ENCODE measurements at regions not wholly inside any gene's neighbourhood (a gene's known extent, or its start where the extent isn't known, plus 50 kb on each side); places are given as distances from the start of the nearest gene placed in this dataset.

DNA sequence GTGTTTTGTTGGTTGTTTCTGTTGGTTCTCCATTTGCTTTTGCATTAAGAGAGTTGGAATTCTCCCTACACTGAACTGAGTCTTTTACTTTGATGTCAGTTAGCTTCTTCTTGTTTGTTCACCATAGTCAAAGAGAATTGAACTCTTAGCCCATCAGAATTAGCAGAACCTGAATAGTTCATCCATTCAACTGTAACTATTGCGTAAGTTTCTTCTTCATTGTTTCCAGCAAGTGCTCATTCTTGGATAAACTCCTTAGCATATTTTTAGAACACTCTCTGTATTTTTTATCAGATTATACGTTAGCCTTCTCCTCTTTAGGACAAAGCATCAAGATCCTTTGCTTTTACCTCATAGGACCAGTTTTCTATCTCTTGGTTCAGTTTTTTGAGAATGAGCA lies 128.4 kb upstream of the RAB11FIP2 start:
- DNase-seq (ENCODE audit: low read depth) = no peak

DNA sequence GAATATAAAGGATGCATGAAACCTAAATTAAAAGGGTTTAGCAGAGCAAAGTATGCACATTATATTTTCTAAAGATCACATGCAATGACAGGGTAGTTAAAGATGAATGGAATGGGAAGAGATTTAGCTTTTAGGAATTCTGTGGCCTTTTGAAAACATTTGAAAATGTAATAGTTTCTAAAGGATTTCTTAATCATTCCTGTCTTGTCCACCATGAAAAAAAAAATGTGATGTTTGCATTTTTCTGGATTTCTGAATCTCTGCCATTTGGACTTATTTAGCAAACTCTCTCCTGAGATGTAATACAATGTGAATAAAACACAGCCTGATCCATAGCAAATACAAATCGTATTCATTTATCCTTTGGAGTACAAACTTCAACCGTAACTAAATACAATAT lies 126.6 kb upstream of the RAB11FIP2 start:
- DNase-seq (ENCODE audit: low read depth) = no peak

DNA sequence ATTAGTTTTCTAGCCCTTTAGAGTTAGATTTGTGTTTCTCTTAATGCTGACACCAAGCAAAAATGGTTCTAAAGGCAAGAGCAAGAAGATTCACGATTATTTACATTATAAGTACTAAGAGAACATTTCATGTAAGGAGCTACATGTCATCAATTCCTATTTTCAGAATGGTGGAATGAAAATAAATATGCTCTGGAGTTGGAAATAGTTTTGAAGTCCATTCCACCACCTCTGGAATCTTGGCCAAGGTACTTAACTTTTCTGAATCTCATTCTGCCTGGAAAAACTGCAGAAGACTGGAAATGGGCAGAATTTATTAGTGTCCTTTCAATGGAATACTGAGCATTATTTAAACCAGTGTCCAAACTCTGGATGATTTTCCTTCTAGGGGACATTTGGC lies 125.1 kb upstream of the RAB11FIP2 start:
- no peak for DNase-seq (ENCODE audit: low read depth)

DNA sequence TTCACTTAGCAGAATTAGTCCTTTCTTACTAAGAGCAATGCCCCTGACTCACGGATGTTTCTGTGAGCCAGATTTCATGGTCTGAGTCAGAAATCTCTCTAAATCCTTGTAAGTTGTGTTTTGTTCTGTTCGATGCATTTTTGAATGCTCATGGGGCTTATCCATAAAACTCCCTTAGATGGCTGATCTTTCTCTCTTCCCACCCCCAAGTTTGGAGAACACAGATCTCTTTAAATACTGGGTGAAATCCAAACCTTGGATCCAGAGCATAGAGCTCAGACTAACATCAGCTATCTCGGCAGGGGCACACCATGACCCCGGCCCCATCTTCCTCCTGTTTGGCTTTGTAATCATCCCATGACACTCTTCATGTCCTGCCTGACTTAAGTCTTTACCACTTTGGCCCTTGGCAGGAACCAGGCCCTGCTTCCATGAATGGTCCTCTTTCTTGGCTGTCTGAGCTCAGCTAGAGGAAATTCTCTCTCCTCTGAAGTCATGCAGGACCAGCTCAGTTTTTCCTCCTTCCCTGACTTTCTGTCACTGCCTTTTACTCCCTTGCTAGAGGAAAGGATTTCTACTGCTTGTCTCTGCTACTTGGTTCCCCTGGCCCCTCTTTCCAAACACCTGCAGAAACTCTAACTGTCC lies 120.4 kb upstream of the RAB11FIP2 start:
- no peak for DNase-seq (ENCODE audit: low read depth)

DNA sequence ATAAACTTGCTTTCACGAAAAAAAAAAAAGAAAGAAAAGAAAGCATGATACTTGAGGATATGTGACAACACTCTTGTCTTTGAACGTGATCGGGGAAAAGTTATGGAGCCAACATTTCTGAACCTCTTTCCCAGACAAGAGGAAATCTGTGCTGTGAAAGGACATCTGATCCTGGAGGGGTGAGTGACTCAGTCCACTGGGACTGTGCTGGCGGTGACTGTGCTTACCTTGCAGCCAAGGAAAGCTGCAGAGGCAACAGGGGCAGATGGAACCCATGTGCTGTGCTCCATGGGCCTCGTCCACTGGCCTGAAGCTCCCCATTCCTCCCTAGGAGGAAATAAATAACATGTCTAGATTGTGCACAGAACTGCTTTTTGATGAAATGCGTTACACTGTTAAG lies 116.5 kb upstream of the RAB11FIP2 start:
- no peak for DNase-seq (ENCODE audit: low read depth)

DNA sequence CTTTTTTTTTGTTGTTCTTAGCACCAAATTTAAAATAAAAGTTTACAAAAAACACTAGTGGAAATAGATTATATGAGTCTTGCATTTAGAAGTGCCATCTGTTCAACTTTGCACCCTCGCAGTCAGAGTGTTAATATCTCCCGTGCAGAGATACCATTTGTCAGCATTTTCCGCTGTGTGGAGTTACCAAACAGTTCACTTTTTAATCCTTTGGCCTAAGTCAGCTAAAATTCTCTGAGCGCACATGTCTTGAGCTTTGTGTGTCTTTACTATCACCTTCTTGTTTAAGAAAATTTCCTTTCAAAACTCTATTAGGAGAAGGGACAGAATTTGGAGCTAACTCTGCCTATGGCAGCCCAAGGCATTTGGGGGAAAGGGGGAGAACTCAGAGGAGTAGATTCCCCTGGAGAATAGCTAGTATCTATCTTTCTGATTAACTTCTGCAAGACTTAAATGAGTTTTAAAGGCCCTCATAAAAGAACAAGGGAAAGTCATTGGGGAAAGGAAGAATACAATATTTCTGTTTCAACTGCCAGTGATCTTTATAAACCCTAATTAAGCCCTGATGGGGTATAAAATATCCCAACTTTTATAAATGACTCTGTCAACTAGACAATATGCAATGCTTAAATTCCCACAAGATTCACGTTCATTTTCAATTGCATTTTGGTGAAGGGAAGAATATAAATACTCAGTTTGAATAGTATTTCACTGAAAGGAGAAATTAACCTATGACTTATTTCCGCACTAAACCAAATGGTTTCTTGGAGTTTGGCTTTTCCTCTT lies 114.9 kb upstream of the RAB11FIP2 start:
- DNase-seq (ENCODE audit: low read depth) = no peak

DNA sequence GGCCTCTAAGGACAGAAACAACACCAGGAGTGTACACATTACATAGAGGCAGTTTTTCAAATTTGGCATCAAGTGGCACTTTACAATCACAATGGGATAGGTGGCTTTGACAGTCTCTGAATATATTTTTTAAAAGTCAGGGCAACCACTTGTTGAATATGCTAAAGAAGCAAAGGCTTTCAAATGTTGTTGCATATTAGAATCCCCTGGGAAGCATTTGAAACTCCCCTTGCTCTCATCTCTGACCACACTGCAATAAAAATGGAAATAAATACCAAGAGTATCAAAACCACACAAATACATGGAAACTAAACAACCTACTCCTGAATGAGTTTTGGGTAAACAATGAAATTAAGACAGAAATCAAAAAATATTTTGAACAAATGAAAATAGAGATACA lies 106.5 kb upstream of the RAB11FIP2 start:
- DNase-seq (ENCODE audit: low read depth) = no peak

DNA sequence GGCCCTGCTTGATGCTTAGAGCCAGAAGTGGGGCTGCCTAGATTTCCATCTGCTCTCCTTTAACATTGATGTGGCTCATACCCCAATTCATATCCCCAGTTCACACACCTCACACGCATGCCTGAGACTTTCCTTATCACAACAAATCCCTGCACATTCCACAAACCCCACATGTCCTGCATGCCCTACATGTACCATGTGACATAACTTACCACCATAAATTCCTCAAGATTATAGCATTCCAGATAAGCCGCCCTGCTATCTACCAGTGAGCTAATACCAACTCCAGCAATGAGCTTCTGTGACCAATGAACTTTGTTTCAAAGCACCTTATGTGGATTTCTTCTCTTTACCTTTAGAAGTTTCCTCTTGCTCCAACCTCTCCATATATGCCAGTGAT lies 104.7 kb upstream of the RAB11FIP2 start:
- DNase-seq (ENCODE audit: low read depth) = no peak

DNA sequence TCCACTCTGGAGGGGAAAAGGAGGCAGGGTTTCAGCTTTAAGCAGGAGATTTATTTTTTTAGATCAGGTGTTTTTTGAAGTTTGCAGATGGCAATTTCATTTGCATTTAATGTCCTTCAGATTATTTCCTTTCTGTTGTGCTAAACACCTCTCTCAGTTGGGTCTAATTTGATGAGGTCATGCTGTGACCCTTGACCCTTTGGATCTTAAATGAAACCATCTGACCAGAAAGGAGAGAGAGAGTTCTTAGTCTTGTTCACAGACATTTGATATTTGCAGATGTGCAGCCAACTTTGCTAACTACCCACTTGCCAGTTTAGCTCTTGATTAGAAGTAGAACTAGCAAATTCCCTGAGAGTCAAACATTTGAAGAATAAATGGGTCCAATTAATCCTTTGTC lies 101.5 kb upstream of the RAB11FIP2 start:
- no peak for DNase-seq (ENCODE audit: low read depth)

DNA sequence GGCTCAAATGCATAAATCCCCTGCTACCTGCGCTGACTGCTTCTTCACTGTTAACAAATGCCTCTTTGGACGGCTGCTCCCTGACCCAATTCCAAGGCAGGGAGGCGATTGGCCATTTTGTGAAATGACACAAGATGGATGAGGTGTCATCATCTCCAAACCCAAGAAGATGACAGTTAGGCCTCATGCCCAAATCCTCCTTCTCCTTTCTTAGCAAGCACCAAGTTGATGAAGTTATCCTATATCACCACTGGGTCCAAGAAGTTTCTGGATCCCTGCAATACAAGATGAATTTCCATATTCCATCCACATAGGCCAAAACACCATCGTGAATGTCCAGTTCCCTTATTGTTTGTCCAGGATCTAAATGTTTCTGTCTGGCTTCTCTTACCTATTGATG lies 98.5 kb upstream of the RAB11FIP2 start:
- no peak for DNase-seq (ENCODE audit: low read depth)

DNA sequence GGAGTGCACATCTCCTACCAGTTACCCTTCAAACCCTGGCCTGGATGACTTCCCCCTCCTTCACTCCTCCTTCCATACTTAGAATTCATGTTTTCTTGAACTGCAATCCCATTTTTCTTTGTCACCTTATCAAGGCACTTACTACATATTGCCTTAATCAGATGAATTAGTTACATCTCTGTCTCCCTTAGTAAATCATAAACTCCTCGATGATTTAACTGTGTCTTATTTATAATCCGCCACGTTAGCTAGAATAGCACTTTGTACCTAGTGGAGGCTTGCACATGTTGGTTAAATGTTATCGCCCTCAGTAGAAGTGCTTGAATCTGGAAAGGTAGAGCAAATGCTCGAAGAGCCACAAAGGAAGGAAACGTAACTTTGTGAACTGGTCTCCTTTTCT lies 94.7 kb upstream of the RAB11FIP2 start:
- DNase-seq (ENCODE audit: low read depth) = no peak

DNA sequence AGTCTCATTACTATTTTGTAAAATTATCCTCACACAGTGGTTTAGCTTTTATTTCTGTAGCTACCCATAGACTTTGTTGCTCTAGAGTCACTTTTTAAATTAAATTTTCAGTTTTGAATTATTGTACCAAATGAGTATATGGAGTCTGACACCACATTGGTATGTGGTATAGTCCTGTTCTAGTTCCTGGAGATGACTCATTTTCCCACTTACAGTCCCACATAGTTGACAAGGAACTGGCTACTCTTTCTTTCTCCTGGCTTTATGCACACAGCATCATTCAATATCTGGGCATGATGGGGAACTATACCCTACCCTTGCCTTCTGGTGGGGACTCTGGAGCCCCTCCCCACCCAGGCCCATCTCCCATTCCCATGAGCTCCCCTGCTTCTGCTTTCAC lies 92.6 kb upstream of the RAB11FIP2 start:
- no peak for DNase-seq (ENCODE audit: low read depth)

DNA sequence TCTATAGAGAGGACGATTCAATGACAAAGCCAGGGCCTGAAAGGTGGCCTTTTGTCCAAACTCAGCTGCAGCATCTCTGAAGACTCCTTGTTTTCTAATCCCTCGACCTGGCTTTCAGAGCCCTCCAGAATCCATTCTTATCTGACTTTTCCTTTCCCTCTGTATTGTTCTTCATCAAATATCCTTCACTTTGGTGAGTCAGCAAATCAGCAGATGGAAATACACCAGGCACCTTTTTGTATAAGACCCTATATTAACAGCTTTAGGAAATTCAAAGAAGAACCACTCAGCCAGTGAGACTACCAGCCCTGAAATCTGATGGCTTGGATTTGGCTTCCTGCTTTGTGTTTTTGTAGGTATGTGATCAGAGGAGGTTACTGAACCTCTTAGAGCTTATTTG lies 81.9 kb upstream of the RAB11FIP2 start:
- no peak for DNase-seq (ENCODE audit: low read depth)

DNA sequence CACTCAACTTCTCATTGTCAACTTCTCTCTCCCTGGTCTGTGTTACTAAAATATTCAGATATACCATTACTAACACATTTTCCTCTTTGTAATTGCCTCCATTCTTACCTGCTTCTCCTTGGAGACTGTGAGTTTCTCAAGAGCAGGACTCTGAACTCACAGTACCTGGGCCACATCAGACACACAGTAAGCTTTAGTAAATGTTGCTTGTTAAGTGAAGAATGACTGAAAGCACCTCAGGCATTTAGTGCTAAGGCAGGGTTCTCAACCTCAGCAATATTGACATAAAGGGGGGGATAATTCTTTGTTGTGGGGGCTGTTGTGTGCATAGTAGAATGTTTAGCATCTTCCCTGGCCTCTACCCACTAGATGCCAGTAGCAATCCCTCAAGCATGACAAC lies 72.0 kb upstream of the RAB11FIP2 start:
- no peak for DNase-seq (ENCODE audit: low read depth)

DNA sequence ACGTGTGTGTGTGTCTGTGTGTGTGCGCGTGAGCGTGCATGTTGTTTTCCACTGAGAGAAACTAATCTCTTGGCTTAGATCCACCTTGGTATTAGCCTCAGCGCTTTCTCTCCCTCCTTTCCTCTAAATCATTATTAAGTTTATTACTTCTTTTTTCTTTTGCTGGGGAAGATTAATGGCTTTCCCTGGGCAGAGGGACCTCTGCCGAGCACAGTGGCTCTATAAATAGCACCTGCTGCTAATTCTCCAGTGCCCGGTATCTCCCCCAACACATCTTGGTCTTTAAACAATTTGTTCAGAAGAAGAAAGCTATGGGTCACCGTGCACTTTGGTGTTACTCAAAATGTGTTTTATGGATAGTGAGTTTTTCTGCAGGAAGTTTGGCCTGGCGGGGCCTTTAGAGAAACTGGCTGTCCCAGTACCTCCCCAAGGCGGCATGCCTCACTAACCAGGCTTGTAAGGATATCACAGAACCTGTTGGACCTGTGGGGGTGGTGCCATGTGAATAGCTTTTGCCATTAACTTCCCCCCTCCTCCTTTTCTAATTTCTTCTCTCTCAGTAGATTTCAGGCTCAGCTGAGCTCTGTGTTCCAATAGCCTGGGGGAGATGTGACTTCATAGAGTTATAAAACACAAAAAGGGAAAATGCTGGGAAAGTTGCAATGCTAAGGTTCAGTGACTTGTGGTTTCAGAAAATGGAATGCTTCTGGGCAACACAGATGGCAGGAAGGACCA lies 70.1 kb upstream of the RAB11FIP2 start:
- DNase-seq (ENCODE audit: low read depth) = no peak

DNA sequence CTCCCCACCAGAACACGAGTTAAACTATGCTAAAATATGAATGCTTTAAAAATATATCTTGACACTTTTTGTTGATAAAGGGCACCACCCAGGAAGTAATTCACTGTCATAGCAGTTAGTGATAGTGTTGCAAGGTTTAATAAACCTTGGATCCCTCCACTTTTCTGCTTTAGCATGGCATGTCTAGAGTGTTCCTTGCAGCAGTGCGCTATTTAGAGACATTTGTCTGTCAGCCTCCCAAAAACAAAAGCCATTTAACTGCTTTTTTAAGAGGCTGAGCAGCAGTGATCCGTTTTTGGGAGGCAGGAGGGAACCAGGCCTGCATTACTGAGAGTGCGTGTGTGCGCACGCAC lies 69.6 kb upstream of the RAB11FIP2 start:
- DNase-seq (ENCODE audit: low read depth) = no peak

DNA sequence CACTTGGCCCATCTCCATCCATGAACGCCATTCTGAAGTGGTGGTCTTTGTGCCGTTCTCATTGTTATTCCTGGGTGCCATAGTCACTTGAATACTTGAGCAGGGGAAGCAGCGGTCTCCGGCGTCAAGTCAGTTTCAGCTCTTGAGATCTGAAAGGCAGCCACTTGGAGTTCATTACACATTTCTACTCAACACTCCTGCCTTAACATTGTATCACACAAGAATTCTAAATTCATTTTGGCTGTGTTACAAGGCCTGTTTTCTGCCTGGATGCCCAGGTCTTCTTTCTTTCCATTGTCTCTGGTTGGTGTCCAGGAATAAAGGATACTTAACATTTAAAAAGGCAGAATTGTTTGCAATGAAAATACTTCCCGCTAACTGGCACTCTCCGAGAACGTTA lies 69.0 kb upstream of the RAB11FIP2 start:
- DNase-seq (ENCODE audit: low read depth) = no peak

DNA sequence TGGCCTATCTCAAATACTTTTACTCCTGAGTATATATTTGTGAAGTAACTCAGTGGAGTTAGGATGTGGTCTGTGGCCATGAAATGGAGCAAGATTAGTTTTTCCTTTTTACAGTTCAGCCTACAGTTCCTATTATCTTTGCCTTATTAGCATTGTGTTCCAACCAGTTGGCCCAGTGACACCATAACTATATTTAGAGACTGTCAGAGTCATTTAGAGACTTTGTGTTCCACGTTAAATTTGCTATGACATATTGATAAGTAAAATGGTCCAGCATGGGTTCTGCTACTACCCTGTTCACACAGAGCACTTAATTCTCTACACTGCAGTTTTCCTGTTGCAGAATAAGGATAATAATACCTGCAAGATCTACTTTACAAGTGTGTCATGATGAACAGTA lies 68.3 kb upstream of the RAB11FIP2 start:
- DNase-seq (ENCODE audit: low read depth) = no peak

DNA sequence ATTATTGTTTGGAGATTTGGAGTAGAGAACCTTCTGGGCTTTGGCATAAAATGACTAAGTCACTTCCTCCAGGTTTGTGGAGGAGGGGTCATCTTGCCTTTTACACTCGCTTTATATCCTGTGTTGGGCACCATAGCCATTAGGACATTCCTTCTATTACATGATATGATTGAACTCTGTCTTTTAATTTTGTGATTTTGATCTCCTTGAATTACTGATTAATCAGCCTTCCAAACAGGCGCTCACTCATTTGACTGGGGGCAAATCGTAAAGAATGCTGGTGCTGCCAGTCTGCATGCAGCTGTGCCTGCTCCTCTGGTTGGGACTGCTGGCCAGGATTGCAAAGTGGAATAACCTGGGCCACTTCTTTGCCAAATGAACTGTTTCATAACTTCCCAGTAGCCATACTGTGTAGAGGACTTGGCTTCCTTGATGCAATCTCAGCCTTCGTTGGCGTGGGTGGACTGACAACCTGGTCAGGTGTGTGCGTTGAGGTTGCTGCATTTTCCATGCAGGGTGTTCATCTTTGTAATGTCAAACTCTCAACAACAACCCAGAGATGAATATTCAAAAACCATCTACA lies 65.9 kb upstream of the RAB11FIP2 start:
- no peak for DNase-seq (ENCODE audit: low read depth)

DNA sequence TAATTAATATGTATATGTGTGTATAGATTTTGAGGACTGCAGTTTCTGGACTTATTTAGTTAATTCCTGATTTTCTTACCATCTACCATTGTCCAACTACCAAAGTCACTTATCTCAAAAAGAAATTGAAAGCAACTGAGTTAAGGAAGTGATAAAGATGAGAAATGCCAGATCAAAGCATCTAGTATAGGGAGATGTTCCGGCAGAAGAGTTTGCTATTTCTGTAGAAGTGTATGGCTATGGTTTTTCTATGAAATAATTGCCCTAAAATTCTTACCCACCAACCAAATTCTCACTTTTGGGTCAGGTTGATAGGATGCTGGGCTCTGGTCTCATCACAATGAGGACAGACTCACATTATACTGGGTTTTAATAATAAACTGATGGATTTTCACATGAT lies 64.0 kb upstream of the RAB11FIP2 start:
- no peak for DNase-seq (ENCODE audit: low read depth)

DNA sequence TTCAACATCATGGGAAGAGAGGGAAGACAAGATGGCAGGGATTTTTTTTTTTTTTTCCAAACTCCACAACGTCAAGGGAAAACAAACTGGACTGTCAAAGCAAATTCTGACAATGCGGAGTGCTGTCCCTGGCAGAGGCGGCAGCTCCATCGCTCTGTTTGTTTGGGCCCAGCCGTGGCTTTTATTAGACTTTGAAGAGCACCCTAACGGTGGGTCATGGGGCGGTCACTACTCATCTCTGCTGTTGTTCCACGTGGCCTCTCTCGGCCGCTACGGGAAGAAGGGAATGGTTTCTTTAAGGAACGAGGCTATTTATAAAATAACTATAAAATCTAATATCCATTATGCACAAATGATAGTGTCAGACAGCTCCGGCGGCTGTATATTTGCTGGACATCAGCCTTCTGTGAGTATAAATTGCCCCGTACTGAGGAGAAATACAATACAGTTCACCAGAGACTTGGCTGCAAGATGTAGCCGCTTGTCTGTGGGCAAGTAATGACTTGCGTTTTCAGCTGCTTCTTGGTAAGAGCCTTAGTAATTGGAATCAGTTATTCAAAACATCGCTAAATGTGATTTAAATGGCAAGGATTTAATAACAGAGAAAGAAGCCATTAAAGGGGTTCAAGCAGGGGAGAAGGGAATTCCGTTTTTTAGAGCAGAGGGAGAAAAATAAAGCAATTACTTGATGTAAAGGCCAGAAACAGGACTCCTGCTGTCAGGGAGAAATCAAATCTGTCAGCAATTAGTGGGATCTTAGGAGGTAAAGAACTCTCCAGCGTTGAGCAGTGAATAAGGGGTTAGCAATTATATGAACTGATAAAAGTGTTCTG lies 61.7 kb upstream of the RAB11FIP2 start:
- DNase-seq (ENCODE audit: low read depth) = no peak

DNA sequence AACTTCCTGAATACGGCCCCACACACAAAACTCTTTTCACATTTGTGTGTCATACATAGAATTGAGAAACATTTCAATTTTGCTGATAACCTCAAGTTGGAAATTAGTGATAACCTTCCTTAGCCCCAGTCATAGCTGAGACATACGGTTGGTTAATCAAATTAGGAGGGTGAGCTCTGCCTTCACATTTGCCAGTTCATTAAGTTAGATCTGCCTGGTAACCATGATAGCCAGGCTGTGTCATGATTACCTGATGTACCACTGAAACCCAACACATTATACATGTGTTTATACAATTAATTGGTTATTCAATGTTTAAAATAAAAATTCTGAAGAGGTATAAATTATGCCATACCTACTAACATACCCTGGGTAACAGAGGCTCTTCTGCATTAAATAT lies 60.8 kb upstream of the RAB11FIP2 start:
- DNase-seq (ENCODE audit: low read depth) = no peak
